ENCODE measurements at regions not wholly inside any gene's neighbourhood (a gene's known extent, or its start where the extent isn't known, plus 50 kb on each side); places are given as distances from the start of the nearest gene placed in this dataset.

- TF ChIP-seq ZZZ3 (CRISPR knock-in tag; IDR thresholded peaks at IDR 0.05; ENCODE audit: borderline replicate concordance) (no peak), SP4 (CRISPR knock-in tag; IDR thresholded peaks at IDR 0.05) (no peak), ARNTL (CRISPR knock-in tag; IDR thresholded peaks at IDR 0.05) (no peak), NR2F6 (IDR thresholded peaks at IDR 0.05) (no peak), NR2F6 (CRISPR knock-in tag; IDR thresholded peaks at IDR 0.05) (no peak), JUND (CRISPR knock-in tag; IDR thresholded peaks at IDR 0.05) (no peak), KLF6 (CRISPR knock-in tag; IDR thresholded peaks at IDR 0.05) (no peak), CTCF (CRISPR knock-in tag; IDR thresholded peaks at IDR 0.05) (no peak), CCAR2 (optimal IDR thresholded peaks at IDR 0.05; ENCODE audit: low read depth, low read length) (no peak), POLR2AphosphoS5 (IDR thresholded peaks at IDR 0.05; ENCODE audit: low read depth, low read length) (no peak), RARG (CRISPR knock-in tag; IDR thresholded peaks at IDR 0.05; ENCODE audit: low read depth) (no peak), HMGXB4 (CRISPR knock-in tag; IDR thresholded peaks at IDR 0.05; ENCODE audit: borderline replicate concordance in 1 of 2, low read depth in 1 of 2) (no peak), ZNF281 (CRISPR knock-in tag; IDR thresholded peaks at IDR 0.05; ENCODE audit: borderline replicate concordance) (no peak)
- TF ChIP-seq, protein P1, sequence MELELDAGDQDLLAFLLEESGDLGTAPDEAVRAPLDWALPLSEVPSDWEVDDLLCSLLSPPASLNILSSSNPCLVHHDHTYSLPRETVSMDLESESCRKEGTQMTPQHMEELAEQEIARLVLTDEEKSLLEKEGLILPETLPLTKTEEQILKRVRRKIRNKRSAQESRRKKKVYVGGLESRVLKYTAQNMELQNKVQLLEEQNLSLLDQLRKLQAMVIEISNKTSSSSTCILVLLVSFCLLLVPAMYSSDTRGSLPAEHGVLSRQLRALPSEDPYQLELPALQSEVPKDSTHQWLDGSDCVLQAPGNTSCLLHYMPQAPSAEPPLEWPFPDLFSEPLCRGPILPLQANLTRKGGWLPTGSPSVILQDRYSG (CRISPR knock-in tag; IDR thresholded peaks at IDR 0.05): no peak
These were observed 1421.2 kb upstream of the TENM4 start for GRCh38 chr11:80862011-80862410.
